ENCODE measurements at regions not wholly inside any gene's neighbourhood (a gene's known extent, or its start where the extent isn't known, plus 50 kb on each side); places are given as distances from the start of the nearest gene placed in this dataset.

- H3K27me3 ChIP-seq (ENCODE audit: insufficient read depth, low read length): no peaks in the 10 kb centered on the region
- no peaks in the 10 kb centered on the region for H3K36me3 ChIP-seq (ENCODE audit: insufficient read depth, low read length)
- no peaks in the 10 kb centered on the region for H3K79me2 ChIP-seq (ENCODE audit: control insufficient read depth, insufficient read depth, low read length, unreplicated experiment)
- H3K4me1 ChIP-seq (ENCODE audit: control insufficient read depth, insufficient read depth, low read length, unreplicated experiment): peaks cover 47% of the 10 kb centered on the region
- H2AFZ ChIP-seq (ENCODE audit: low read length, unreplicated experiment): peak overlapping the region; percentile 82
- H3K27ac ChIP-seq (ENCODE audit: low read depth, low read length): peak overlapping the region; percentile 80
- H3K4me3 ChIP-seq (ENCODE audit: low read depth, low read length): peak overlapping the region; percentile 2; the same call in 1 of the 2 replicates
These were observed 124.7 kb upstream of the TCF21 start for GRCh38 chr6:133764008-133764753.

- Histone ChIP-seq H3K27me3 (ENCODE audit: insufficient read depth, low read length) (no peaks in the 10 kb centered on the region), H2AFZ (ENCODE audit: low read length, unreplicated experiment) (peak overlapping the region; percentile 82)
These were observed 124.1 kb upstream of the TCF21 start for GRCh38 chr6:133764754-133765208.

GRCh38 chr6:133767357-133767970 lies 121.4 kb upstream of the TCF21 start:
- peaks cover 35% of the 10 kb centered on the region for H3K4me1 ChIP-seq (ENCODE audit: control insufficient read depth, insufficient read depth, low read length, unreplicated experiment)
- H2AFZ ChIP-seq (ENCODE audit: low read length, unreplicated experiment): no peak overlapping the region

More at GRCh38 chr6:133764754-133765208, 124.1 kb upstream of the TCF21 start:
- Histone ChIP-seq H3K79me2 (ENCODE audit: control insufficient read depth, insufficient read depth, low read length, unreplicated experiment) (no peaks in the 10 kb centered on the region), H3K4me1 (ENCODE audit: control insufficient read depth, insufficient read depth, low read length, unreplicated experiment) (peaks cover 53% of the 10 kb centered on the region), H3K36me3 (ENCODE audit: insufficient read depth, low read length) (no peaks in the 10 kb centered on the region), H3K27ac (ENCODE audit: low read depth, low read length) (peak overlapping the region; percentile 80), H3K4me3 (ENCODE audit: low read depth, low read length) (peak overlapping the region; percentile 2; the same call in 1 of the 2 replicates)

GRCh38 chr6:133768656-133769295 lies 120.1 kb upstream of the TCF21 start:
- no peak overlapping the region for H3K27ac ChIP-seq (ENCODE audit: low read depth, low read length)
- no peak overlapping the region for H2AFZ ChIP-seq (ENCODE audit: low read length, unreplicated experiment)

More at GRCh38 chr6:133767357-133767970, 121.4 kb upstream of the TCF21 start:
- Histone ChIP-seq H3K36me3 (ENCODE audit: insufficient read depth, low read length) (no peaks in the 10 kb centered on the region), H3K79me2 (ENCODE audit: control insufficient read depth, insufficient read depth, low read length, unreplicated experiment) (no peaks in the 10 kb centered on the region), H3K27ac (ENCODE audit: low read depth, low read length) (no peak overlapping the region), H3K4me3 (ENCODE audit: low read depth, low read length) (no peak overlapping the region), H3K27me3 (ENCODE audit: insufficient read depth, low read length) (no peaks in the 10 kb centered on the region)

GRCh38 chr6:133769463-133769862 lies 119.5 kb upstream of the TCF21 start:
- peaks cover 29% of the 10 kb centered on the region for H3K4me1 ChIP-seq (ENCODE audit: control insufficient read depth, insufficient read depth, low read length, unreplicated experiment)
- H2AFZ ChIP-seq (ENCODE audit: low read length, unreplicated experiment): peak overlapping the region; percentile 46
- no peaks in the 10 kb centered on the region for H3K36me3 ChIP-seq (ENCODE audit: insufficient read depth, low read length)
- H3K27me3 ChIP-seq (ENCODE audit: insufficient read depth, low read length): no peaks in the 10 kb centered on the region
- H3K27ac ChIP-seq (ENCODE audit: low read depth, low read length): no peak overlapping the region
- H3K4me3 ChIP-seq (ENCODE audit: low read depth, low read length): no peak overlapping the region
- no peaks in the 10 kb centered on the region for H3K79me2 ChIP-seq (ENCODE audit: control insufficient read depth, insufficient read depth, low read length, unreplicated experiment)

More at GRCh38 chr6:133768656-133769295, 120.1 kb upstream of the TCF21 start:
- Histone ChIP-seq H3K4me3 (ENCODE audit: low read depth, low read length) (no peak overlapping the region), H3K79me2 (ENCODE audit: control insufficient read depth, insufficient read depth, low read length, unreplicated experiment) (no peaks in the 10 kb centered on the region), H3K4me1 (ENCODE audit: control insufficient read depth, insufficient read depth, low read length, unreplicated experiment) (peaks cover 29% of the 10 kb centered on the region), H3K36me3 (ENCODE audit: insufficient read depth, low read length) (no peaks in the 10 kb centered on the region), H3K27me3 (ENCODE audit: insufficient read depth, low read length) (no peaks in the 10 kb centered on the region)

- Histone ChIP-seq H3K4me3 (ENCODE audit: low read depth, low read length) (no peak overlapping the region), H3K4me1 (ENCODE audit: control insufficient read depth, insufficient read depth, low read length, unreplicated experiment) (peaks cover 26% of the 10 kb centered on the region), H3K36me3 (ENCODE audit: insufficient read depth, low read length) (no peaks in the 10 kb centered on the region), H2AFZ (ENCODE audit: low read length, unreplicated experiment) (no peak overlapping the region), H3K27ac (ENCODE audit: low read depth, low read length) (no peak overlapping the region), H3K27me3 (ENCODE audit: insufficient read depth, low read length) (no peaks in the 10 kb centered on the region), H3K79me2 (ENCODE audit: control insufficient read depth, insufficient read depth, low read length, unreplicated experiment) (no peaks in the 10 kb centered on the region)
These were observed 116.3 kb upstream of the TCF21 start for GRCh38 chr6:133772567-133772966.

GRCh38 chr6:133773776-133774175 lies 115.1 kb upstream of the TCF21 start:
- H3K4me3 ChIP-seq (ENCODE audit: low read depth, low read length): no peak overlapping the region
- peak overlapping the region; percentile 69 for H3K27ac ChIP-seq (ENCODE audit: low read depth, low read length)
- H2AFZ ChIP-seq (ENCODE audit: low read length, unreplicated experiment): peak overlapping the region; percentile 97
- no peaks in the 10 kb centered on the region for H3K36me3 ChIP-seq (ENCODE audit: insufficient read depth, low read length)
- H3K27me3 ChIP-seq (ENCODE audit: insufficient read depth, low read length): no peaks in the 10 kb centered on the region
- H3K79me2 ChIP-seq (ENCODE audit: control insufficient read depth, insufficient read depth, low read length, unreplicated experiment): no peaks in the 10 kb centered on the region
- peaks cover 29% of the 10 kb centered on the region for H3K4me1 ChIP-seq (ENCODE audit: control insufficient read depth, insufficient read depth, low read length, unreplicated experiment)

- Histone ChIP-seq H3K79me2 (ENCODE audit: control insufficient read depth, insufficient read depth, low read length, unreplicated experiment) (no peaks in the 10 kb centered on the region), H3K4me1 (ENCODE audit: control insufficient read depth, insufficient read depth, low read length, unreplicated experiment) (peaks cover 28% of the 10 kb centered on the region), H3K27me3 (ENCODE audit: insufficient read depth, low read length) (no peaks in the 10 kb centered on the region), H2AFZ (ENCODE audit: low read length, unreplicated experiment) (peak overlapping the region; percentile 97), H3K27ac (ENCODE audit: low read depth, low read length) (peak overlapping the region; percentile 69), H3K36me3 (ENCODE audit: insufficient read depth, low read length) (no peaks in the 10 kb centered on the region), H3K4me3 (ENCODE audit: low read depth, low read length) (no peak overlapping the region)
These were observed 114.6 kb upstream of the TCF21 start for GRCh38 chr6:133774356-133774755.

GRCh38 chr6:133778414-133779130 lies 110.3 kb upstream of the TCF21 start:
- Histone ChIP-seq H3K27ac (ENCODE audit: low read depth, low read length) (peak overlapping the region; percentile 85), H3K4me3 (ENCODE audit: low read depth, low read length) (peak overlapping the region; percentile 3; the same call in 1 of the 2 replicates), H3K36me3 (ENCODE audit: insufficient read depth, low read length) (no peaks in the 10 kb centered on the region), H3K4me1 (ENCODE audit: control insufficient read depth, insufficient read depth, low read length, unreplicated experiment) (peaks cover 43% of the 10 kb centered on the region), H3K27me3 (ENCODE audit: insufficient read depth, low read length) (no peaks in the 10 kb centered on the region), H2AFZ (ENCODE audit: low read length, unreplicated experiment) (no peak overlapping the region), H3K79me2 (ENCODE audit: control insufficient read depth, insufficient read depth, low read length, unreplicated experiment) (no peaks in the 10 kb centered on the region)

Measured in ACC112 (cell line).